IMR-90 (cell line): ENCODE measurements at regions not wholly inside any gene's neighbourhood (a gene's known extent, or its start where the extent isn't known, plus 50 kb on each side); places are given as distances from the start of the nearest gene placed in this dataset.

Experiments used
- ATAC-seq: fragments of 200-7000 bp; cut with Tn5 transposase; 2 replicates; pipeline ENCODE4 v1.9.1; 2020; ENCODE audit warnings: low read depth, mild to moderate bottlenecking, moderate library complexity
- BruUV-seq: library from RNA; stranded (reverse); fragments of 400-500 nt; replicated peaks from 2 replicates; lab custom pipeline; 2021; lab: Mats Ljungman, UMichigan
- CTCF ChIA-PET: fragments of 300-600 bp; formaldehyde crosslinking; extraction: SDS; loops from one replicate; lab custom pipeline; 2021; ENCODE audit warnings: antibody characterized with exemption; lab: Yijun Ruan, JAX
- POLR2A ChIA-PET: fragments of 300-600 bp; sonication (Branson Sonifier 250); formaldehyde crosslinking; loops from one replicate; lab custom pipeline; 2022; ENCODE audit warnings: antibody characterized with exemption; ENCODE audit not compliant: unreplicated experiment; lab: Charles Lee
- DNase-seq: peaks from one replicate; pipeline ENCODE4 v3.0.0; 2013
- H2AFZ ChIP-seq: replicated peaks from 2 replicates; pipeline ENCODE3; 2013; ENCODE audit warnings: low read length, mild to moderate bottlenecking; ENCODE audit not compliant: poor library complexity
- H2AK5ac ChIP-seq: 2 replicates; pipeline ENCODE4 v1.6.1; 2013; ENCODE audit warnings: low read depth, low read length, inconsistent platforms
- H2AK9ac ChIP-seq: replicated peaks from 2 replicates; pipeline ENCODE3; 2013; ENCODE audit warnings: mild to moderate bottlenecking, low read depth, low read length, moderate library complexity; ENCODE audit not compliant: poor library complexity
- H2BK120ac ChIP-seq: 2 replicates; pipeline ENCODE4 v1.6.1; 2013; ENCODE audit warnings: low read depth, low read length, inconsistent platforms
- H2BK15ac ChIP-seq: 3 replicates; pipeline ENCODE4 v1.6.1; 2013; ENCODE audit warnings: low read depth, low read length, inconsistent platforms
- H2BK20ac ChIP-seq: 2 replicates; pipeline ENCODE4 v1.6.1; 2013; ENCODE audit warnings: low read depth, mild to moderate bottlenecking, inconsistent platforms, low read length, moderate library complexity
- H2BK5ac ChIP-seq: 2 replicates; pipeline ENCODE4 v1.6.1; 2013; ENCODE audit warnings: mild to moderate bottlenecking, low read depth, low read length, inconsistent platforms; ENCODE audit not compliant: poor library complexity, severe bottlenecking
- H3K14ac ChIP-seq: replicated peaks from 2 replicates; pipeline ENCODE4 v1.6.1; 2013; ENCODE audit warnings: low read depth, low read length, inconsistent platforms
- H3K18ac ChIP-seq: 2 replicates; pipeline ENCODE4 v1.6.1; 2013; ENCODE audit warnings: low read depth, low read length, control low read depth
- H3K23ac ChIP-seq: 2 replicates; pipeline ENCODE4 v1.6.1; 2013; ENCODE audit warnings: low read depth, low read length, inconsistent platforms
- H3K27ac ChIP-seq: 2 replicates; pipeline ENCODE4 v1.5.1; 2013; ENCODE audit warnings: mild to moderate bottlenecking, control low read depth, low read length; ENCODE audit not compliant: insufficient read depth
- H3K27me3 ChIP-seq: 2 replicates; pipeline ENCODE4 v1.6.1; 2013; ENCODE audit warnings: low read length; ENCODE audit not compliant: control insufficient read depth, insufficient read depth
- H3K36me3 ChIP-seq: 2 replicates; pipeline ENCODE4 v1.6.1; 2013; ENCODE audit warnings: low read length, mixed read lengths; ENCODE audit not compliant: control insufficient read depth, insufficient read depth
- H3K4ac ChIP-seq: 2 replicates; pipeline ENCODE4 v1.6.1; 2013; ENCODE audit warnings: low read depth, low read length, inconsistent platforms
- H3K4me1 ChIP-seq: 2 replicates; pipeline ENCODE4 v1.6.1; 2013; ENCODE audit warnings: low read length, mixed read lengths; ENCODE audit not compliant: control insufficient read depth, insufficient read depth
- H3K4me2 ChIP-seq: 2 replicates; pipeline ENCODE4 v1.6.1; 2013; ENCODE audit warnings: low read depth, mild to moderate bottlenecking, control low read depth, low read length, moderate library complexity
- H3K4me3 ChIP-seq: 2 replicates; pipeline ENCODE4 v1.5.1; 2013; ENCODE audit warnings: low read depth, mild to moderate bottlenecking, control low read depth, low read length, moderate library complexity; ENCODE audit not compliant: insufficient read depth
- H3K56ac ChIP-seq: 2 replicates; pipeline ENCODE4 v1.6.1; 2013; ENCODE audit warnings: low read length, inconsistent platforms; ENCODE audit not compliant: insufficient read depth; ENCODE audit errors: extremely low read depth
- H3K79me1 ChIP-seq, 2 experiments: 2 replicates each; pipeline ENCODE4 v1.6.1; 2013; ENCODE audit warnings: low read length in 2 of 2, inconsistent platforms in 1 of 2, low read depth in 1 of 2
- H3K9ac ChIP-seq: 2 replicates; pipeline ENCODE4 v1.6.1; 2013; ENCODE audit warnings: low read depth, low read length, control low read depth
- H3K9me1 ChIP-seq: 2 replicates; pipeline ENCODE4 v1.6.1; 2013; ENCODE audit warnings: low read length, inconsistent platforms; ENCODE audit not compliant: insufficient read depth
- H3K9me3 ChIP-seq: 2 replicates; pipeline ENCODE4 v1.6.1; 2013; ENCODE audit warnings: low read length; ENCODE audit not compliant: control insufficient read depth, insufficient read depth
- H4K20me1 ChIP-seq: 2 replicates; pipeline ENCODE4 v1.6.1; 2013; ENCODE audit warnings: low read length, inconsistent platforms; ENCODE audit not compliant: insufficient read depth
- H4K5ac ChIP-seq: 2 replicates; pipeline ENCODE4 v1.6.1; 2013; ENCODE audit warnings: mild to moderate bottlenecking, low read depth, low read length, control low read depth
- H4K8ac ChIP-seq, 2 experiments: 2 replicates each; pipeline ENCODE4 v1.6.1; 2013; ENCODE audit warnings: low read depth in 2 of 2, low read length in 2 of 2, control low read depth in 1 of 2, inconsistent platforms in 1 of 2
- H4K91ac ChIP-seq: 2 replicates; pipeline ENCODE4 v1.6.1; 2013; ENCODE audit warnings: low read depth, low read length, inconsistent platforms; ENCODE audit not compliant: insufficient read depth
- MAFK ChIP-seq: IDR thresholded peaks from 2 replicates; pipeline ENCODE4 v1.6.1; 2012; ENCODE audit warnings: low read depth, low read length, improper control_type of control experiment
- MAZ ChIP-seq: IDR thresholded peaks from 2 replicates; pipeline ENCODE4 v1.6.1; 2012; ENCODE audit warnings: low read depth, mild to moderate bottlenecking, low read length, improper control_type of control experiment, moderate library complexity, borderline replicate concordance
- RCOR1 ChIP-seq: IDR thresholded peaks from 2 replicates; pipeline ENCODE4 v1.6.1; 2012; ENCODE audit warnings: mild to moderate bottlenecking, low read length, improper control_type of control experiment; ENCODE audit not compliant: insufficient replicate concordance
- USF2 ChIP-seq: fragments of 150-350 bp; IDR thresholded peaks from 2 replicates; pipeline ENCODE4 v1.6.1; 2017; ENCODE audit warnings: mild to moderate bottlenecking, antibody characterized with exemption, low read length, low read depth
- WGBS, 2 experiments: methylation state at CpG; one replicate each; pipeline versions ENCODE4 v1.1.5 to v1.1.7; 2013; ENCODE audit warnings: missing lambda C conversion rate in 2 of 2; ENCODE audit not compliant: insufficient read length in 1 of 2; ENCODE audit errors: extremely low coverage in 2 of 2; 5-methylcytosine and 5-hydroxymethylcytosine counted together
- dilution Hi-C: fragments of 300-500 bp; cut with HindIII; formaldehyde crosslinking; loops from one replicate; pipeline ENCODE4 v1.14.3; 2018; ENCODE audit warnings: low sequenced_read_pairs; ENCODE audit not compliant: unreplicated experiment
- in situ Hi-C: fragments of 300-500 bp; cut with MboI; formaldehyde crosslinking; loops from 3 replicates; pipeline ENCODE4 v1.14.3; 2019; ENCODE audit warnings: low sequenced_read_pairs, inconsistent platforms, mixed read lengths
- intact Hi-C: fragments of 100-400 bp; cut with micrococcal nuclease; formaldehyde crosslinking; loops from 2 replicates; pipeline ENCODE4 v1.10.0; 2022

GRCh38 chr5:2311851-2312250 lies 429.1 kb upstream of the IRX4 start:
- Histone ChIP-seq H4K5ac (no peak overlapping the region), H3K27ac (no peak overlapping the region), H3K18ac (no peak overlapping the region), H2AK5ac (no peak overlapping the region), H3K4me3 (no peak overlapping the region), H2BK5ac (no peak overlapping the region), H2BK15ac (no peak overlapping the region), H2AFZ (no peak overlapping the region), H2BK20ac (no peak overlapping the region), H2AK9ac (no peak overlapping the region), H4K91ac (no peak overlapping the region), H3K27me3 (no peaks in the 10 kb centered on the region), H3K9ac (no peak overlapping the region), H3K4ac (no peak overlapping the region), H4K8ac (no peak overlapping the region), H3K23ac (no peak overlapping the region), H3K56ac (no peak overlapping the region), H4K20me1 (no peaks in the 10 kb centered on the region), H2BK120ac (no peak overlapping the region), H3K4me1 (no peaks in the 10 kb centered on the region), H3K9me3 (peaks cover 23% of the 10 kb centered on the region), H3K9me1 (no peaks in the 10 kb centered on the region), H3K79me1 (no peaks in the 10 kb centered on the region), H3K4me2 (no peak overlapping the region), H3K36me3 (no peaks in the 10 kb centered on the region), H3K14ac (no peak overlapping the region)
- ATAC-seq (no peak), DNase-seq (no peak)
- dilution Hi-C loops (no loop called here), intact Hi-C loops (no loop called here), in situ Hi-C loops (no loop called here)
- ChIA-PET CTCF (no interaction called here), POLR2A (no interaction called here)
- WGBS, 2 experiments = no CpG with 5 or more reads among the region's 3 CpGs
- no TSS peak for BruUV-seq
- no peak for TF ChIP-seq RCOR1
- TF ChIP-seq MAZ = no peak
- TF ChIP-seq USF2 = no peak
- TF ChIP-seq MAFK = no peak
